HG03432 (cell line): ENCODE measurements at regions not wholly inside any gene's neighbourhood (a gene's known extent, or its start where the extent isn't known, plus 50 kb on each side); places are given as distances from the start of the nearest gene placed in this dataset.

Experiments used
- ATAC-seq: cut with Tn5 transposase; IDR thresholded peaks from one replicate; pipeline ENCODE4 v1.9.1; 2021; ENCODE audit warnings: mild to moderate bottlenecking, moderate library complexity; ENCODE audit not compliant: unreplicated experiment

DNA sequence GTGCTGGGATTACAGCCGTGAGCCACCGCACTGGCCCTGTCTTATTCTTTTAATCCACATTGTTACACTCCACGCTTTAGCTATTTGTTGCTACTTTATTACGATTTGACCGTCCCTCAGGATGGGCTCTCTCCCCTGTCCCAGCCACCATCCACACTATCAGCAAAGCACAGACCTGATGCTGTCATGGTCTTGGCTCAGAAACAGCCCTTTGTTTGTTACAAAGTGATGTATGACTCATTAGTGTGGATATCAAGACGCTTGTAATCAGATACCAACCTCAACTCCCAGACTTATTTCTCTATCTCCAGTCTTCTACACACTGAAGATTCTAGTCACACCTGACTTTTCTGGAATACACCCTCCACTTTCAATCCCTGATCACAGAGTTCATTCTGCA lies 84.6 kb upstream of the FREM2 start:
- no peak for ATAC-seq

DNA sequence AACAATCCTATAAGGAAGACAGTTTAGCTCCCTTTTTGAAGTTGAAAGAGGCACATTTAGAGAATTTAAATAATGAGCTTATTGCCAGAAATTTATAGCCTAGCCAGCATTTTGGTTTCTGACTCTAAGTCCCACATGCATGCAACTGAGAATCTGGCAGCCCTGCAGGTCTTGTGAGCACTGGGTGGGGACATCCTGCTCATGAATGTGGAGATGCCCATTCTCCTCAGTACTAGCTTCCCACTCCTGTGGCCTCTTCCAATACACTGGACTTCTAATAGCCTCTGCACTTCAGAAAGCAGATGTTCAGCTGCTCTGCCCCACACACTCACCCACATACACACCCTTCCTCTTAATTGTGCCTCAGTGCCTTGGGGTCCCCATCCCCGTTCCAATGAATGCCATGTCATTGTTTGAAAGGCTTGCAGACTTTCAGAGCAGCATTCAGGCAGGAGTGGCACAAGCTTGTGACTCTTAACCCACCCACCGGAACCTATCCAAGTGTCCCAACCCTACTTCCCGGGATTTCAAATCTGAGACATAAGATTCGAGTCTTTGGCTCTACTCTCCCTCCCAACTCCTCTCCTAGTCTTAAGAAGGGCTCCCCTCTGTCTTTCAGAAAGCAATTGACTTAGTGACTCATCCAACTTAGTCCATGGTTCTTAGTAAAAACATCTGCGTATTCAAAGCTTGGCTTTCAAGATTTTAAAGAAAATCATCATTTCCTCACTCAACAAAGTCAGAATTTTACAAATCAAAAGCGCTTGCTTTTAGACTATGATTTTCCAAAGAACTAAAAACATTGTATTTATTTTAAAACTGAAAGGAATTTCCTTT lies 80.0 kb upstream of the FREM2 start:
- ATAC-seq: no peak

DNA sequence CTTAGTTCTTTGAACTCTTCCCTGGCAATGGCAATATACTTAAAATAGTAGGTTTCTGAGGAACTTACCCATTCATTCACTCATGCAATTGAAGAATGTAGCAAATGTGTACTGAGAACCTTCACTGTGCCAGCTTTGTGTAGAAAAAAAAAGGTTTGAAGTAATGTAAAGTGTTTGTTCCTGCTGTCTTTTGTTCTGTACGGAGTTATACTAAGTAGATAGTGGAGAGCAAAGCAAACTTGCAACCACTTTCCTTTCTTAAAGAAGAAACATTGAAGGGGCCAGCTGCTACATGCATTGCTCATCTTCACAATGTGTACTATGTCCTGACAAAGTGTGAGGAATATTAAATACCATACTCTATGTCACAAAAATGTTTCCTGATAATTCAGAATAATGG lies 68.9 kb upstream of the FREM2 start:
- no peak for ATAC-seq

DNA sequence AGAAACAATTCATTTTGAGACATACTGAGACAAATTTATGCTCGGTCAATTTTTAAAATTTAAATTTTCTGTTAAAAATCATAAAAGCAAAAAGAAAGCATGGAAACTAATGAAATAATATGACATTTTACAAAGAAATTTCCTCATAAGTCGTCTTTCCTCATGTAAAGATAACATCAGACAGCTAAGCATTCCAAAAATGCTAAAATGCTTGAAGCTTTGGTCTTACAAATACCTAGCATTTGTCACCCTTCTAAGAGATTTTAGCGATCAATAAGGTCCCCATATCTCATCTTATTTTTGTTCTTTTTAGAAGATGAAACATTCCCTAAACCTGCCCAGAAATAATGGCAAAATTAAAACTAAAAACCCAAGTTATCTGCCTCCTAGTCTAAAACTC lies 68.5 kb upstream of the FREM2 start:
- ATAC-seq: no peak

DNA sequence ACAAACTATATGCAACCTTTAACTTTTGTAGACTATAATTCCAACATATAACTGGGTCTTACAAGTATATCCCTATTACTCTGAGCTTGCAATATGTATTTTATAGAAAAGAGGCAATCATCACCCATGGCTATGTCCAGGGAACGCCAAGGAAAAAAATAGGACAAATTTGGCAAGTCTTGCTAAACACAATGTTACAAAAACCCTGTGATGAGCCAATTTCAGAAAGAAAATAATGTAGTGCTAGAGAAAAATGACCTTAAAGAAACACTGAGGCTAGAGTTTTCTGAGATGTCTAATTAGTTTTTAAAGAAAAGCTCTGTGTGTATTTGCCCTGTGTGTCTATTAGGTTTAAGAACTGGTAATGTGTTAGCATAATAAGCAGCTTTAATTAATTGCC lies 68.0 kb upstream of the FREM2 start:
- no peak for ATAC-seq

DNA sequence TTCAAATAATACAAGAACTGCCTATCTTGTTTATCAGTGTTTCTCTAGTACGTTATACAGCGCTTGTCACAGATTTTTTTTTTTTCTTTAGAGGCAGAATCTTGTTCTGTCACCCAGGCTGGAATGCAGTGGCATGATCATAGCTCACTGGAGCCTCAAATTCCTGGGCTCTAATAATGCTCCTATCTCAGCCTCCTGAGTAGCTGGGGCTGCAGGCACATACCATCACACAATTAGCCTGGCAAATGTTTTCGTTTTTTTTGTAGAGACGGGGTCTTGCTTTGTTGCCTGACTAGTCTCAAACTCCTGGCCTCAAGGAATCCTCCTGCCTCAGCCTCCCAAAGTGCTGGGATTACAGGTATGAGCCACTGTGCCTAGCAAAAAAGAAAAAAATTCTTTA lies 66.0 kb upstream of the FREM2 start:
- no peak for ATAC-seq

DNA sequence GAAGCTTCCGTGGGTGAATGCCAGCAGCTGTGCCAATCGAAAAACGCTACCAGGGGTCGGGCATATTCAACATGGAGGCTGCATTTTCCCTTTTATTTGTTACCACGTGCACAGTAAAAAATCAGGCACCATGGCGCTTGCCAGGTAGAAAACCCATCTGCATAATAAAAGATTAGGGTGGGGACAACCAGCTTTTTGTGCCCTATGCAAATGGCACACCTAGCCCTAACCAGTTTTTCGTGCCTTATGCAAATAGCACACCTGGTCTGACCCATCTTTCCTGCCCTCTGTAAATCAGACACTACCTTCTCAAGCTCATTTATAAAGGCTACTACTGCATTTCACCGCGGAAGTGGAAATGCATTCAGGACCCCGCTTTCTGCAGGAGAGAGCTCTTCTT lies 62.1 kb upstream of the FREM2 start:
- ATAC-seq: no peak

DNA sequence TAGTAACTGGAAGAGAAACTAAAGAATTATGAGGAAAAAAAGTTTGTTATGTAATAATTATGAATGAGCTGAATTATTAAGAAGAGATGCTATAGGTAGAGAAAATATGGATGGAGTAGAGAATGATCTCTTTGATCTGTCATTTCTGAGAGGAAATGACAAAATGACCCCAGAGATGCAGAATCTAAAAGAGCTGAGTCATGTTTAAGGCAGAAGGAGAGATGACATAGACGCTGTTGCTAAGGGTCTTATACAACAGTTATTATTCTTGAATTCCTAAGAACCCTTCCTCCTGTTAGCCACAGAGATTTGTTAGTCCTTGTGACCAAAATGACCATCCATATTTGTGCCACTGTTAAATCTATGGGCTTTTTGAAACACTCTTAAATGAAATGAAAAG lies 58.3 kb upstream of the FREM2 start:
- no peak for ATAC-seq

DNA sequence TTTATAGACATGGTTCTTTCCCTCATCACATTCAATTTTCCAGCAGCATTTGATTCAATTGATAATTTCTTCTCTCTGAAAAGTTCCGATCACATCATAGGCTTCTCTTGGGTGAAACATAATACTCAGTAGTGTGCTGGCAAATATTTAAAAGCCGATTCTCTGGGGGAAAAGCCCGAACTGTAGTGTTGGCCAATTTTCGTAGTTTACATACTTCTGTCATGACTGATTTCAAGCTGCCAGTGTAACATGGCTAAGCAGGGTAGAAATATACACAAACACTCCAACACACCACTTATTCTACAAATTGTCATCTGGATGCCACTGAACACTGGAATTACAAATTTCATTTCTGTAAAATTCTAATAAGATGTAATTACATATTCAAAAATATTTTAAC lies 56.1 kb upstream of the FREM2 start:
- ATAC-seq: no peak

DNA sequence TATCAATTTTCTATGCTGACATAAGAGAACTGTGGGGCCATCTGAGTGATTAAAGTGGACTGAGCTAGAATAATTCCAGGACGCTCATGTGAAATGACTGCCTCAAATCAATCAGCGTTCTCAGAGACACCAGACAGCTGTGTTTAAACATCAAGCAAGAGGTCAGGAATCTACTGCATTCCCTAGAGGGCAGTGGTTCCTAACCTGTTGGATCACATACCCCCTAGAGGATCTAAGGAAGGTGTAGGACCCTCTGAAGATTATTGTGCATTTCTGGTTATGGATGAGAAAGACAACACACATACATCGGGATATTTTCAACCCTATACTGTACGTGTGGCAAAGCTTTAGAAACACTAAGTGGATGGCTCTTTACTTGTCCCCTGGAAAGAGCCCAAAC lies 51.8 kb upstream of the FREM2 start:
- no peak for ATAC-seq

DNA sequence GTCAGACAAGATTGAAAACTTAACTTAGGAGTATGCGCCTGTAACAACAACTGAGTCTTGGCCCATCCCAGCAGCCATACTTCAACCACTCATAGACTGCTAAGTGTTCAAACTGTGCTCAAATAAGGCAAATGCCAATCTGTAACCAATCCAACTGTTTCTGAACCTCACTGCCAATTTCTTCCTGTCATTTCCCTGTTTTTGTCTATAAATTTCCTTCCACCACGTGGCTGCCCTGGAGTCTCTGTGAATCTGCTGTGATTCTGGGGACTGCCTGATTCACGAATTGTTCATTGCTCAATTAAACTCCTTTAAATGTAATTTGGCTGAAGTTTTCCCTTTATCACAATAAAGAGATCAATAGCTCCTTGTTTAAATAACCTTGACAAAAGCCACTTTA lies 50.8 kb upstream of the FREM2 start:
- no peak for ATAC-seq

DNA sequence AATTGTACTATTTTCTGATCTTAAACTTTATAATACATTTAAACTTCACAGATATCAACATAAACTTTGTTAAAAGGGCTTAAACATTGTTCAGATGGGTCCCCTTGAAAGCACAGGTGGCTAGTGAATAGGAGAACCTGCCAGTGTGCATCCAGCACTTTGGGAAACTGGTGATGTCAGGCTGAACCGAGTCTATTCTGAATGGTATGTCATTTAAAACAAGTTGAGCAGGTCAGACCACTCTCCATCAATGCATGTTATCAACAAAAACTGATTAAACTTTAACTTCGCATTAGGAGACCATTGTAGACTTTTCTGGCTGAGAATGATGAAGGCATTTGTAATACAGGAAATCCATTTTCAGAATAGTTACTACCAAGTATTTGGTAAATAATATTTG lies 50.1 kb upstream of the FREM2 start:
- no peak for ATAC-seq
